ELR (cell line): ENCODE measurements at regions not wholly inside any gene's neighbourhood (a gene's known extent, or its start where the extent isn't known, plus 50 kb on each side); places are given as distances from the start of the nearest gene placed in this dataset.
A peak's percentile ranks its signal among the peaks of the same experiment; 100 is the strongest.

Experiments used
- DNase-seq: peaks from one replicate; pipeline ENCODE4 v3.0.0-alpha.2; 2015; ENCODE audit warnings: low read depth

DNA sequence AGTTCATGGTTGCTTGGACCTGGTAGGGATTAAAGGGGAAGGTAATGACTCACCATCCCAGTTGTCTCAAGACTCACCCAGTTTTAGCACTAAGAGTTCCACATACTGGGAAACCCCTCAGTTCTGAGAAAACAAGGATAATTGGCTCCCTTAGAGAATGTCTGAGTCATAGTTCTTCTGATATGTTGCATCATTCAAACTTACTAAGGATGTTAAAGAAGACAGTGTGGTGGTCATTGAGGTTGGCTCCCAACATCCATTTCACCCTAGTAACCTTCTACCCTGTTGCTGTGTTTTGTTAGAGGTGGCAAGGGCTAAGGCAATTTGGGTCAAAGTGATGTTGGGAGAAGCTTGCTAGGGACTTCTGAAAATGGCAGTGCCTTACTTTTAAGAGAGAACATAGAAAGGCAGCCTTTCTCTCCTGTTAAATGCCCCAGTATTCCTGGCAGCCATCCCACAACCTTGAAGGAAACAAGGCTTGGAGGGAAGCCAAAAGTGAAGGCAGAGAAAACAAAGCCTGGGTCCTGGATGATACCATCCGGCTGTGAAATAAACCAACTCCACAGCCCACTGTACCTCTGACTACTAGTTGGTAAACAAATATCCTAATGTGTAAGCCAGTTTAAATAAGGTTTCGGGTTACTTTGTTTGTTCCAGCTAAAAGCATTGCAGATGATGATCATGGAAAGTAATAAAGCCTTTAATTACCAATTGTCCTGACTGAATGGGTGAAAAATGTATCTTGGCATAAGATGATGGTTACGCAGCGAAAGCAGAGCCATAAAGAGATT lies 80.4 kb upstream of the ADAMTSL1 start:
- DNase-seq = peak; percentile 97

DNA sequence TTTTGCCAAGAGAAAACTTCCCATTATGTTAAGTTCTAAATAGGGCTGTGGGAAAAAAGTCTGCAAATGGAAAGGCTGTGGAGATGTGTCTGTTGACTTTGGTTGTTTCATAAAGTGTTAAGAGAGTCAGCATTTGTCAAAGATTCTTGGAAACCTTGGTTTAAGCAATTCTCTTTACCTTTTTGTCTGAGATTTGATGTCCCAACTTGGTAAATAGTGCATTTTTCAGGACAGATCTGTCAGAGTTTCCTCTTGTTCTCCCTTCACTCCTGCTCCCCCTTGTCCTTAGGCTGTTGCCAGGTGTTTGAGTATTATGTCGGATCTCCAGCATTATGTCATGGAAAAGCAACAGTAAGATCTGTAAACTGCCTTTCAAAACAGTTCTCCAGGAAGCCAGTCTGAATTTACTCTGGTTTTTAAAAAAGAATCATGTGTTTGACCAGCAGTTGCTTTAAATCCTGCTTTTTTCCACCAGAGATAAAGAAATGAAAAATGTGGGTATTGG lies 79.1 kb upstream of the ADAMTSL1 start:
- no peak for DNase-seq

DNA sequence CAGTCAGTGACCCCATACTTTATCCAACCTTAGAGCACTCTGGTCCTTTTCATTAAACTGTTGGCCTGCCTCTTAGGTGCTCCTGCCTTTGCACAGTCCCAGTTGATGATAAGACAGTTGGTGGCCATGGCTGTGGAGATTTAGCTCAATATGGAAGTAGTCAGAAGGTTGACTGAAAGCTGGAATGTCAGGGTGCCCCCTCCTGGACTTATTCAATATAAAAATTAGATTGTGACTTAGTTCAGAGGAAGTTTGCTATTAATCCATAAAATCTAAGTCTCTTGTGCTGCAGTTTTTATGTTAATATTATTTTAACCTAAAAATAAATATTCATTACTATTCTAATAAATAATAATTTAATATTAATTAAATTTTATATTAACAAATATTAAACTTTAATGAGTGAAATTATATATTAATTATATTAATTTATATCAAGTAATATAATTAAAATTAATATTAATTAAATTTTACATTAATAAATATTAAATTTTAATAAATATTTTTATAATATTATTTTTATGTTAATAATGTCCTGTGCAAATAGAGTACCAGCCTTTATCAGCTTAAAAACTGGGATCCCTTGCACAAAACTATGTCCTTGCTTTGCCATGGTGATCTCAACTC lies 77.7 kb upstream of the ADAMTSL1 start:
- peak; percentile 61 for DNase-seq

DNA sequence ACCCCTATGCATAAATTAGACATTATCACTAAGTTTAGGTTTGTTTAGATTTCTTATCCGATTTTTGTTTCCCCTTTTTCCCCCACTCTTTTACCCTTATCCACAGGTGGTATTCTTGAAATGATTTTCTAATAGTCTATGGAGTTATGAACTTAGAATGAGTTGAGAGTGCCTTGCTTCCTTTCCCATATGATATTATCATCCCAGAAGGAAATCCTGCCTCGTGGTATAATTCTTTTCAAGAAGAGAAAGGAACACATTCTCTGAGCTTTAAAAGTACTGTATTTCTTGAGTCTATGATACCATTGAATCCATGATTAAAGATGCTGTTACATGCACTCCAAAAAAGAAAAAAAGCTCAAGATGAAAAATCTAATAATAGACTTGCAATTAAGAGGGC lies 76.9 kb upstream of the ADAMTSL1 start:
- no peak for DNase-seq

DNA sequence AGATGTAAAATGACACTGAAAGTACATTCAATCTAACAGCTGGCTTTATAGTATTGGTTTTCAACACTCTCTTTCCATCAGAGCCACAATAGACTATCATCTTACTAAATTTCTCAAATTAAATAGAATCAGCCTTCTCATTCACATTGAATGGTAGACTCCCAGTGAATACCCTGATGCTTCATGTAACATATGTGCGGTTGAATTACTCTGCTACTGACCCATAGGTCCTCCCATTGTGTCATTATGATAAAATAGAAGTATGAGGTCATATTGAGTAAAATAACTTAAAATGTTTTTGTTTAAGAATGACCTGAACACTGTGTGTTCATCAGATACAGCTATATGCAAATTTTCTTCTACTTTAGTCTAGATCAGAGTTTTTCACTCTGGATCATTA lies 75.9 kb upstream of the ADAMTSL1 start:
- no peak for DNase-seq

DNA sequence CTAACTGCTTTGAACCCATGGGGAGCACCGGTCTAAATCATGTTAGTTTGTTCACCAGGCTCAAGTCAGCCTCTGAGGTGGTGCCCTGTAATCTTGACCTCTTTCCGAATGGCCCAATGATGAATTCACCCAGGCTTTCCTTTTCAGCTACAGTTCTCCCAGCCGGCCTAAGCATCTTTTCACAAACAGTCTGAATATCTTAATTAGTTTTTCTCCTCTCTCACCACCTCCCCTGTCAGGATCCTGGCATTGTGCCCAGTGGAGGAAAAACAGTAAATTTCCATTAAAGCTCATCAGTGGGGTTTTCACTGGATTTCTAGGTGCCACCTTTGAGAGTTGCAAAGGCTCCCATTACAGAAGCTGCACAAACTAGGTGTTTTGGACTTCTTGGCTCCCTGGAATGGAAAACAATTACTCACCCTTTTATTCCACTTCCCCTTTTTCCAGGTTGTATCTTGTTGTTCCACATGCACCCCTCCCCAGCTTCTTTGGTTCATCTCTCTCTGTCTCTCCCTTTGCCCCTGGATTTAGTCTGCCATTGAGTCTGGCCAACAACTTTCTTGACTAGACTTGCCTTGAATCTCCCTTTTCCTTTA lies 69.4 kb upstream of the ADAMTSL1 start:
- DNase-seq = no peak

DNA sequence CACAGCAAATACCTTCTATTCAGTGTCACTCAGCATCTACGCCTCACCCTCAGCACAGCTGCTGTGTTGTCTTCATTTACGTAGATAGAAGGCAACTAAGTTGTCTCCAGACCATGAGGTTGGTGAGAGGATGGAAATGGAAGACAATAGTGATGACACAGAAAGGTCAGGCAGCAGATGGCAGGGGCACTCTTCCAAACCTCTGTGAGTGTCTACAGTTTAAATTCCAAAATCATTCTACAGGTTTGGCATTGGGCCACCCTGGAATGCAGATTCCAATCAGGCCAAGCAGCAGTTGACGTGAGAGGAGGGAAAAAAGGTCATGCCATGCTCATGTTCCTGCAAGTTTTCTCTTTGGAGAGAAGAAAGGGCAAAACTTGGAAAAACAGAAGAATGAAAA lies 68.7 kb upstream of the ADAMTSL1 start:
- DNase-seq = peak; percentile 8

DNA sequence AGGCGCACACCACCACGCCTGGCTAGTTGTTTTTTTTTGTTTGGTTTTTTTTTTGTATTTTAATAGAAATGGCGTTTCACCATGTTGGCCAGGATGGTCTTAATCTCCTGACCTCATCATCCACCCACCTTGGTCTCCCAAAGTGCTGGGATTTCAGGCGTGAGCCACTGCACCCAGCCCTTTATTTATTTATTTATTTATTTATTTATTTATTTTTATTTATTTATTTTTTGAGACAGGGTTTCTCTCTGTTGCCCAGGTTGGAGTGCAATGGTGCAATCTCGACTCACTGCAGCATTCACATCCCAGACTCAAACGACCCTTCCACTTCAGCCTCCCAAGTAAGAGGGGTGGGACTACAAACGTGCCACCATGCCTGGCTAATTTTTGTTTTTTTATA lies 63.0 kb upstream of the ADAMTSL1 start:
- DNase-seq = no peak

DNA sequence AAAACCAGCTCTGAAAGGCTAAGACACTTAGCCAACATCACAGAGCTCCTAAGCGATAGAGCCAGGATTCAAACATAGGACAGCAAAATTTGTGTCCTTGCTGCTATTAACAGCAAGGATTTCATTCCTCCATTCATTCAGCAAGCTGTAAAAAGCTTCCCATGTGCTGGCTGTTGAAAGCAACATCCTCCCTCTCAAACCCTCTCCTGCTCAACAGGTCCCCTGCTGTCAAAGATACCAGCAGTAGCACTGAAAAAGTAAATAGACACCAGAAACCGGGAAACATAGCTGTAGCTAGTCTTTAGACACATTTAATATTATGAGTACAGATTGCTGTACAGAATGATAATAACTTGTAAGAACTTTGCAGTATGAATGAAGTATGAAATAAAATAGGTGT lies 52.6 kb upstream of the ADAMTSL1 start:
- DNase-seq = no peak

DNA sequence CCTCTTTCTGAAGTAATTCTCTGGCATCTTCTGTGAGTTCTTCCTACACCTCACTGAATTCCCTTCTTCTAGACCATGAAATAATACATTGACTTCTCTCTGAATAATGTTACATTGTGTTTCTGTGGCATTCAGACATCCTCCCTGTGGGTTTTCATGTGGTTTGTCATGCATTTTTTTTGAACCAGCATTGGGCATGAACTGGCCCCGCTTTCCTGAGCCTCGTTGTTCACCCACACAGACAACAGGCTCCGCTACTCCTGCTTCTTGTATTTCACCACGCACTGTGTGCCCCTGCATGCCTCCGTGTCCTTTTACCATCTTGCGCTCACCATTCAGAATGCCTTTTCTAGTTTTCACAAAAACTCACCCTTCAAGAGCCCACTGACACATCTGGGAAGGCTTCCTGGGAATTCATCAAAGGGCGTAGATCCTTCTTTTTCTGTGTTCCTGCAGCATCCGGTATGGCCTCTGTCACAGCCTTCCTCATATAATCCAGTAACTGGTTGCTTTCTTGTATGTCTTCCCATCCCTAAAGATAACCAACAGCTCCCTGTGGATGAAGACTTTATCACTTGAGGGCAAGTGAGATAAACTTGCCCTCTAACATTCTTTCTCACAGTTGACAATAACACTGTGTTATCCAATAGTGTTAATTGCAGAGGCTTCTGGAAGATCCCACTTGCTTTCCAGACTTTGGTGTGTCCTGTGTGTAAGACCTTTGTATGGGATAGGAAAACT lies 51.5 kb upstream of the ADAMTSL1 start:
- DNase-seq = no peak

DNA sequence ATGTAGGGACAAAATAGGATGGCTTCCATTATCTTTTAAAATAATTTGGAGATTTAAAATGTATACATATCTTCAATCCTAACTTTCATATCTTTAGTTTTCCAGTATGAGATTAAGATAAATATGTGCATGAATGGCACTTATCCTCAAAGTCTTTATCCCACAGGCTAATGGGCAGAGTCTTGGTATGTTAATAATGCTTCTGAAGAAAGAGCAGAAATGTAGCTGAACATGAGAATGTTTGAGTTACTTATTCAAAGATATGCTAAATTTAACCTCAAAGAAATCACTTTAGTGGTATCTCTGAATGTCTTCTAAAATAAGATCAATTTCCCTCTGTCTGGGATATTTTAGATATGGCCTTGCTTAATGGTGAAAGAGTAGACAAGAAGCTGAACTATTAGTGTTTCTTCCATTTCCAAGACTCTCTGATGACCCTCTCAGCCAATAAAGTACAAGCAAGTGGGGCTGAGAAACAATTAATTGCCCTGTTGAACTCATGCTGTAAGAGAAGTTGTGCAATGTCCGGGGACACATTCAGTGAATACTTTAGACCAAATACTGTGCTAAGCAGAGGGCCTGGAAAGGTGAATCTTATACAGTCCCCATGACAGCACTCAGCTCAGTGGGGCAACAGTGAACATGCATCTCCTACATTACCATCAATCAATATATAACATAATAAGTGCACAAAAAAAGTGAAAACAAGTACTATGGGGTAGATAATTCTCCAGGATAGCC lies 50.0 kb upstream of the ADAMTSL1 start:
- DNase-seq = no peak
